Lung (tissue), 11 donors: ENCODE measurements at regions not wholly inside any gene's neighbourhood (a gene's known extent, or its start where the extent isn't known, plus 50 kb on each side); places are given as distances from the start of the nearest gene placed in this dataset.

ENCODE experiments used
- ATAC-seq: fragments of 200-7000 bp; cut with Tn5 transposase; one replicate; pipeline ENCODE4 v1.9.1; 2020; ENCODE audit warnings: moderate number of reproducible peaks; ENCODE audit not compliant: insufficient read depth, low FRiP score
- DNase-seq, 3 donors: peaks; one replicate each; pipeline ENCODE4 v3.0.0-alpha.2; 2013 to 2017
- H3K27ac ChIP-seq, 2 donors: one replicate each; pipeline ENCODE4 v1.5.1; 2013; ENCODE audit warnings: mild to moderate bottlenecking in 2 of 2, moderate library complexity in 2 of 2, control low read depth in 1 of 2, inconsistent platforms in 1 of 2, low read depth in 1 of 2, low read length in 1 of 2
- H3K27me3 ChIP-seq, 3 donors: one replicate each; pipeline ENCODE4 v1.5.1; 2013; ENCODE audit warnings: low read length in 2 of 3; ENCODE audit not compliant: control insufficient read depth in 3 of 3, insufficient read depth in 3 of 3
- H3K36me3 ChIP-seq, 4 donors: one replicate each; pipeline ENCODE4 v1.5.1; 2013; ENCODE audit warnings: low read length in 4 of 4, mild to moderate bottlenecking in 1 of 4, moderate library complexity in 1 of 4; ENCODE audit not compliant: control insufficient read depth in 4 of 4, insufficient read depth in 4 of 4
- H3K4me1 ChIP-seq, 5 donors: one replicate each; pipeline ENCODE4 v1.5.1; 2013; ENCODE audit warnings: low read length in 5 of 5, mild to moderate bottlenecking in 2 of 5, moderate library complexity in 1 of 5; ENCODE audit not compliant: control insufficient read depth in 5 of 5, insufficient read depth in 5 of 5
- H3K4me3 ChIP-seq: one replicate; pipeline ENCODE4 v1.5.1; 2013; ENCODE audit warnings: mild to moderate bottlenecking, control low read depth, moderate library complexity
- H3K9ac ChIP-seq, 2 donors: one replicate each; pipeline ENCODE4 v1.5.1; 2013; ENCODE audit warnings: low read length in 2 of 2, control low read depth in 1 of 2; ENCODE audit not compliant: insufficient read depth in 1 of 2
- H3K9me3 ChIP-seq, 4 donors: one replicate each; pipeline ENCODE4 v1.5.1; 2013; ENCODE audit warnings: low read length in 3 of 4, mild to moderate bottlenecking in 1 of 4, moderate library complexity in 1 of 4; ENCODE audit not compliant: control insufficient read depth in 4 of 4, insufficient read depth in 3 of 4
- CTCF ChIP-seq: IDR thresholded peaks from 2 replicates; pipeline ENCODE4 v1.5.1; 2012; ENCODE audit warnings: mild to moderate bottlenecking; ENCODE audit errors: control extremely low read depth, extremely low read depth
- WGBS, 2 donors: extraction: QIAGEN DNeasy Blood & Tissue Kit; methylation state at CpG; one replicate each; pipeline ENCODE4 v1.1.7; 2013; 5-methylcytosine and 5-hydroxymethylcytosine counted together
- donor health status: control.
- donor health status: control.
- donor health status: Bipolar disorder and iron deficiency.
- donor health status: healthy.
- donor health status: DM: yes; HTN: yes; CAD: no.

- Histone ChIP-seq H3K9ac (no peak overlapping the region), H3K36me3 (no peaks in the 10 kb centered on the region), H3K27ac (no peak overlapping the region), H3K9me3 (no peaks in the 10 kb centered on the region), H3K4me1 (no peaks in the 10 kb centered on the region), H3K27me3 (no peaks in the 10 kb centered on the region), H3K4me3 (no peak overlapping the region)
- ATAC-seq (no peak), DNase-seq (no peak)
- 86 to 93% methylated on average over 3 of the region's 3 CpGs for WGBS, 2 donors
- TF ChIP-seq CTCF, result no peak
Observed at GRCh38 chr4:62872856-62873255, 1536.4 kb downstream of the TECRL start.

- H3K27me3 ChIP-seq, result no peaks in the 10 kb centered on the region
- H3K27ac ChIP-seq, result no peak overlapping the region
- no peaks in the 10 kb centered on the region for H3K36me3 ChIP-seq
- H3K9me3 ChIP-seq, result no peaks in the 10 kb centered on the region
- WGBS, 2 donors, result 39 to 58% methylated on average over 1 of the region's 1 CpG
- DNase-seq (peak in 1 of 3 donors; percentile 1), ATAC-seq (peak; percentile 34)
- no peak for TF ChIP-seq CTCF
- H3K9ac ChIP-seq, result no peak overlapping the region
- H3K4me1 ChIP-seq, result no peaks in the 10 kb centered on the region
- H3K4me3 ChIP-seq, result no peak overlapping the region
Observed at GRCh38 chr4:62871078-62871477, 1538.2 kb downstream of the TECRL start.

DNA sequence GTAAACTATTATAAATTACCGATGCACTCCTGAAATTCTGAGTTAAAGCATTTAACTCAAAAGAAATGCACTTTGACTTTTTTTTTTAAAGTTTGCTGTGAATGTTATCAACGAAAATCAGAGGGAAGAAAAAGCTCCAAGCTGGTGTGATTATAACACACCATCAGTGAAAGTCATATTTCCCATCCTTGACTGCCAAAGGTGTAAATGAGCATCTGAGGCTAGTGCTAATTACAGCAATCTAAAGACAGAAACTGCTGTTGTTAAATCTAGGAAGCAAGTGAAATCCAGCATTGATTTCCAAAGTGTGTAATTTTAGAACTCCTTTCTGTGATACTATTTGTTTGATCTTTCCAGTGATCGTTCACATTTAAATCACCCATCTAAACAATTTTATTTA is 1538.8 kb downstream of the TECRL start:
- Histone ChIP-seq H3K27me3 (no peaks in the 10 kb centered on the region), H3K9me3 (no peaks in the 10 kb centered on the region), H3K4me1 (no peaks in the 10 kb centered on the region), H3K27ac (no peak overlapping the region), H3K36me3 (no peaks in the 10 kb centered on the region), H3K9ac (no peak overlapping the region), H3K4me3 (no peak overlapping the region)
- no peak for DNase-seq
- 69 to 70% methylated on average over 3 of the region's 3 CpGs for WGBS, 2 donors
- no peak for ATAC-seq
- no peak for TF ChIP-seq CTCF

DNA sequence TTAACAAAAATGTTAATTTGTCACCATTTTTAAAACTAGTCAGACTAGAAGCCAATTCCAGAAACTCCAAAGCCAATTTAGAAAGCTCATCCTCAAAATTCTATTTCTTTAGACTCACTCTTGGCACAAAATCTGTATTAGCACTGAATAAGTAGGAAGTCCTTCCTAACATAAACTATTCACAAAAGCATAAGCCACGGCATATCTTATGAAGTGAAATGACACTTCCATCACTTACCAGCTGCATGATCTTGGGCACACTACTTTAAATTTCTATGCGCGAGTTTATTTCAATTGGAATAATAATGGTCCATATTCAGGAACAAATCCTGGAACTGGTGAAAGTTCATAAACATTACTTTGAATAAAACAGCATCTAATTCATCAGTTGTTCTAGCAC is 1544.0 kb downstream of the TECRL start:
- WGBS, 2 donors, result 76 to 82% methylated on average over 3 of the region's 3 CpGs
- ATAC-seq (no peak), DNase-seq (peak in 2 of 3 donors; percentile 11 to 56)
- Histone ChIP-seq H3K4me1 (peaks cover 0 to 2% (median 0%) of the 10 kb centered on the region in 5 donors), H3K4me3 (no peak overlapping the region), H3K9ac (no peak overlapping the region), H3K27me3 (no peaks in the 10 kb centered on the region), H3K9me3 (no peaks in the 10 kb centered on the region), H3K36me3 (no peaks in the 10 kb centered on the region), H3K27ac (no peak overlapping the region)
- no peak for TF ChIP-seq CTCF
